ENCODE measurements at regions not wholly inside any gene's neighbourhood (a gene's known extent, or its start where the extent isn't known, plus 50 kb on each side); places are given as distances from the start of the nearest gene placed in this dataset.

DNA sequence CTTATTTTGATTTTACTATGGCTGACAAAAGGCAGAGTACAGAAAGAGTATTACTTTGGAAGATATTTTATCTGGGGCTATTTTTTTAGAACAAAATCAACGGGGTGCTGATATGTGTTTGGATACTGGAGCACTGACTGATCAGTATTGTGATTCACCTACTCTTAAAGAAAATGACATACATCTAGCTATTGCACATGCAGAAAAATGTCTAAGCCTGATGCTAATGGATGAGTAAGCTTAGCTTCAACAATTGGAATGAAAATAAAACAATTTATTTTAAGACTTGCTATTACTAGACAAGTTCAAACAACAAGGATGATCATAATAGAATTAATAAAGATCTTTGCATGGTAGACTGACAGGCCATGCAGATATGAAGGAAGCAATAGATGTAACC is 262.0 kb downstream of the PPP1R2C start:
- Histone ChIP-seq H3K36me3 (no peaks in the 10 kb centered on the region), H3K27me3 (no peaks in the 10 kb centered on the region), H3K9me3 (no peaks in the 10 kb centered on the region), H3K4me1 (no peaks in the 10 kb centered on the region), H3K4me3 (ENCODE audit: low read depth, low read length) (no peak overlapping the region)
- TF ChIP-seq, protein P1, sequence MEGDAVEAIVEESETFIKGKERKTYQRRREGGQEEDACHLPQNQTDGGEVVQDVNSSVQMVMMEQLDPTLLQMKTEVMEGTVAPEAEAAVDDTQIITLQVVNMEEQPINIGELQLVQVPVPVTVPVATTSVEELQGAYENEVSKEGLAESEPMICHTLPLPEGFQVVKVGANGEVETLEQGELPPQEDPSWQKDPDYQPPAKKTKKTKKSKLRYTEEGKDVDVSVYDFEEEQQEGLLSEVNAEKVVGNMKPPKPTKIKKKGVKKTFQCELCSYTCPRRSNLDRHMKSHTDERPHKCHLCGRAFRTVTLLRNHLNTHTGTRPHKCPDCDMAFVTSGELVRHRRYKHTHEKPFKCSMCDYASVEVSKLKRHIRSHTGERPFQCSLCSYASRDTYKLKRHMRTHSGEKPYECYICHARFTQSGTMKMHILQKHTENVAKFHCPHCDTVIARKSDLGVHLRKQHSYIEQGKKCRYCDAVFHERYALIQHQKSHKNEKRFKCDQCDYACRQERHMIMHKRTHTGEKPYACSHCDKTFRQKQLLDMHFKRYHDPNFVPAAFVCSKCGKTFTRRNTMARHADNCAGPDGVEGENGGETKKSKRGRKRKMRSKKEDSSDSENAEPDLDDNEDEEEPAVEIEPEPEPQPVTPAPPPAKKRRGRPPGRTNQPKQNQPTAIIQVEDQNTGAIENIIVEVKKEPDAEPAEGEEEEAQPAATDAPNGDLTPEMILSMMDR (IDR thresholded peaks at IDR 0.05; ENCODE audit: low read depth, low read length) = no peak
- DNase-seq = no peak

DNA sequence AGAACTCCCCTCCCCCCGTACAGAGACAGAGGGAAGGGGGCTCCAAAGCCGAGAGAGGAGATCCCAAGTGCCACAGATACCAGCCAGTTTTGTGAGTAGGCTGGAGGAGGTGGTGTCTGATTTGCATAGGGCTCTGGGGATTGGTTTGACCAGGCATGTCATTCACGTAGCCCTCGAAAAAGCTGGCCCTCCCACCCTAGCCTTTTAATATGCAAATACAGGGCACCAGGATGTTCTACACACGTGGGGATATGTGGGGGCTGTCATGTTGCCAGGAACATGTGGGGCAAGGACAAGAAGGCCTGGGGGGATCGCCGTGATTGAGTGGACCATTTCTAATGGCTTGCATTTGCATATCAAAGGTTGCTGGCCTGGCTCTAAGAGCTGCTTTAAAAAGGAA is 272.9 kb downstream of the PPP1R2C start:
- Histone ChIP-seq H3K4me3 (ENCODE audit: low read depth, low read length) (no peak overlapping the region), H3K27me3 (no peaks in the 10 kb centered on the region), H3K9me3 (no peaks in the 10 kb centered on the region), H3K36me3 (no peaks in the 10 kb centered on the region), H3K4me1 (no peaks in the 10 kb centered on the region)
- DNase-seq = no peak
- TF ChIP-seq, protein P1 (IDR thresholded peaks at IDR 0.05; ENCODE audit: low read depth, low read length) = no peak

DNA sequence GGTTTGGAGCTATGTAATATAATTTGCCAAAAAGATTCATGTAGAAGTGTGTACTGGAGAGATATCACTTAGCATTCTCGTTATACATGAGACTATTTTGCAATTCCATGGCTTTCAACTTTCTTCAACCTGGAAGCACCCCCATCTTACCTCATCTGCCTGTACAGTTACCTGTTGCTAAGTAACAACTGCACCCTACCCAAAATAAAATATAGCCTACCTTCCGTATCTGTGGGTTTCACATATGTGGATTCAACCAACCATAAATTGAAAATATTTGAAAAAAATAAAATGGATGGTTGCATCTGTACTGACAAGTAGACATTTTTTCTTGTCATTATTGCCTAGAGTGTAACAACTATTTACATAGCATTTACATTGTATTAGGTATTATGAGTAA is 278.3 kb downstream of the PPP1R2C start:
- no peak overlapping the region for H3K4me3 ChIP-seq (ENCODE audit: low read depth, low read length)
- no peaks in the 10 kb centered on the region for H3K4me1 ChIP-seq
- no peaks in the 10 kb centered on the region for H3K36me3 ChIP-seq
- H3K9me3 ChIP-seq = no peaks in the 10 kb centered on the region
- TF ChIP-seq, protein P1 (IDR thresholded peaks at IDR 0.05; ENCODE audit: low read depth, low read length) = no peak
- no peak for DNase-seq
- H3K27me3 ChIP-seq = no peaks in the 10 kb centered on the region

DNA sequence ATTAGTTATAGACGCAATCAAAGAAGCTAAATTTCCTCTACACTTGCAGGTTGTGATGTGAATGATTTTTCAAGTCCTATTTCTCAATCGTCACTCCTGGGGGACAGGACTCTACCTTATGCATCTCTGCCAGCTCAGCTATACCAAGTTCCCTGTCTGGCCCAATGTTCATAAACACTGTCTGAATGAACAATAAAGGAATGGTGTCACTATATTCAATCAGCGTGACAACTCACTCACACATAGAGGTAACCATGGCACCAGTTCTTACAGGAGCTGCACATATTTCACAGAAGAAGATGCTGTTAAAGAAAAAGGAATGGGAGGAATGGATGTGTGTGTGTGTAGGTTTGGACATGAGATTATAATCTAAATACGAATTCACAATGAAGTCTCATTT is 280.6 kb downstream of the PPP1R2C start:
- Histone ChIP-seq H3K27me3 (no peaks in the 10 kb centered on the region), H3K4me3 (ENCODE audit: low read depth, low read length) (no peak overlapping the region), H3K9me3 (no peaks in the 10 kb centered on the region), H3K4me1 (no peaks in the 10 kb centered on the region), H3K36me3 (no peaks in the 10 kb centered on the region)
- DNase-seq = no peak
- TF ChIP-seq, protein P1 (IDR thresholded peaks at IDR 0.05; ENCODE audit: low read depth, low read length) = no peak

DNA sequence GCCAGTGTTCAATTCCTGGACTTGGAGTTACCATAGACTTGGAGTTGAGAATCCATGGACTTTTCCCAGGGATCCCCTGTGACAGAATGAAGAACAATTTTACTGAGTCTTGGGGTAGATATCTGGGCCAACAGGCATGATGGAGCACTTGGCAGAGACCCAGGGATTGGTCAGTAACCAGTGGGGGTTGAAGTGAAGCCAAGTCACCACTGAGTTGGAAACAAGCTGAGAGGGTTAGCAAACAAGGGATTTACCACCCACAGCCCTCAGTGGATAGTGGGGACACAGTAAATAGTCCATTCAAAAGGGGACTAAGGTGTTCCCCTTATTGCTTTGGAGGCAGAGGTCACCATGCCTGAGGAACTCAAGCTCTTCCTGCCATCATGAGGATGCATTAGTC is 281.7 kb downstream of the PPP1R2C start:
- TF ChIP-seq, protein P1 (IDR thresholded peaks at IDR 0.05; ENCODE audit: low read depth, low read length) = no peak
- Histone ChIP-seq H3K4me3 (ENCODE audit: low read depth, low read length) (no peak overlapping the region), H3K36me3 (no peaks in the 10 kb centered on the region), H3K27me3 (no peaks in the 10 kb centered on the region), H3K4me1 (no peaks in the 10 kb centered on the region), H3K9me3 (no peaks in the 10 kb centered on the region)
- no peak for DNase-seq

- DNase-seq = no peak
- no peaks in the 10 kb centered on the region for H3K4me1 ChIP-seq
- no peaks in the 10 kb centered on the region for H3K36me3 ChIP-seq
- H3K4me3 ChIP-seq (ENCODE audit: low read depth, low read length) = no peak overlapping the region
- H3K27me3 ChIP-seq = no peaks in the 10 kb centered on the region
- no peaks in the 10 kb centered on the region for H3K9me3 ChIP-seq
- TF ChIP-seq, protein P1 (IDR thresholded peaks at IDR 0.05; ENCODE audit: low read depth, low read length) = no peak
Observed at GRCh38 chrX:42495139-42495538, 282.8 kb downstream of the PPP1R2C start.
